GM19023 (cell line): ENCODE measurements at regions not wholly inside any gene's neighbourhood (a gene's known extent, or its start where the extent isn't known, plus 50 kb on each side); places are given as distances from the start of the nearest gene placed in this dataset.
"Not testable (repeated sequence)": the region's sequence is repeated elsewhere in the genome, so short reads cannot be mapped to it uniquely, and the experiment has no call there.

ENCODE experiments used
- ATAC-seq: cut with Tn5 transposase; IDR thresholded peaks from one replicate; pipeline ENCODE4 v1.9.1; 2021; ENCODE audit warnings: mild to moderate bottlenecking, moderate library complexity; ENCODE audit not compliant: unreplicated experiment

GRCh38 chr2:13923823-13924222, 708.7 kb upstream of the LRATD1 start:
- ATAC-seq: no peak

DNA sequence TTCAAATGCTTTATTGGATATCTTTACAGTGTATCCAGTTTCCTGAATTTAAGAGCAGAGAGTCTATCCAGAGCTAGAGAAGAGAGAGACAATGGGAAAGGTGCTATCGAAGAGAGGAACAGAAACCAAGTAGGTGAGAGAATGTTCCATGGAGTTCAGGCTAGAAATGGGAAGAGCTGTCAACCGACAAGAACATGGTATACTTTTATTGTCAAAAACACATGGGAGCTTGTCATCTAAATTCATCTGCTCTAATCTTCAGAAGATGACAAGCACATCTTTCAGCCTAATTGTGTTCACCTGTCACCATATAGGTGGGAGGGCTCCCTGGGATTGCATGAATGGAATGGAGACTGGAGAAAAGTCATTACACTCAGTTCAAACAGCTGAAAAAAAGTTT, 690.4 kb upstream of the LRATD1 start:
- no peak for ATAC-seq

- ATAC-seq: no peak
These were observed 681.8 kb upstream of the LRATD1 start for GRCh38 chr2:13950761-13951160.

GRCh38 chr2:13968811-13969210, 663.7 kb upstream of the LRATD1 start:
- ATAC-seq: no peak

GRCh38 chr2:13986119-13986720, 646.3 kb upstream of the LRATD1 start:
- no peak for ATAC-seq

DNA sequence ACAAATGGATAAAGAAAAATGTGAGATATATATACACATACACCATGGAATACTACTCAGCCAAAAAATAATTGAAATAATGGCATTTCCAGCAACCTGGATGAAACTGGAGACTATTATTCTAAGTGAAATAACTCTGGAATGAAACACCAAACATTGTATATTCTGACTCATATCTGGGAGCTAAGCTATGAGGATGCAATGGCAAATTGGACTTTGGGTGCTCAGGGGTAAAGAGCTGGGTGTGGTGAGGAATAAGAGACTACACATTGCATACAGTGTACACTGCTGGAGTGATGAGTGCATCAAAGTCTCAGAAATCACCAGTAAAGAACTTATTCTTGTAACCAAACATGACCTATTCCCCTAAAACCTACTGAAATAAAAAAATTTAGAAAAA, 636.0 kb upstream of the LRATD1 start:
- ATAC-seq: no peak

- no peak for ATAC-seq
These were observed 621.3 kb upstream of the LRATD1 start for GRCh38 chr2:14011190-14011589.

GRCh38 chr2:14015113-14015630, 617.3 kb upstream of the LRATD1 start:
- no peak for ATAC-seq

DNA sequence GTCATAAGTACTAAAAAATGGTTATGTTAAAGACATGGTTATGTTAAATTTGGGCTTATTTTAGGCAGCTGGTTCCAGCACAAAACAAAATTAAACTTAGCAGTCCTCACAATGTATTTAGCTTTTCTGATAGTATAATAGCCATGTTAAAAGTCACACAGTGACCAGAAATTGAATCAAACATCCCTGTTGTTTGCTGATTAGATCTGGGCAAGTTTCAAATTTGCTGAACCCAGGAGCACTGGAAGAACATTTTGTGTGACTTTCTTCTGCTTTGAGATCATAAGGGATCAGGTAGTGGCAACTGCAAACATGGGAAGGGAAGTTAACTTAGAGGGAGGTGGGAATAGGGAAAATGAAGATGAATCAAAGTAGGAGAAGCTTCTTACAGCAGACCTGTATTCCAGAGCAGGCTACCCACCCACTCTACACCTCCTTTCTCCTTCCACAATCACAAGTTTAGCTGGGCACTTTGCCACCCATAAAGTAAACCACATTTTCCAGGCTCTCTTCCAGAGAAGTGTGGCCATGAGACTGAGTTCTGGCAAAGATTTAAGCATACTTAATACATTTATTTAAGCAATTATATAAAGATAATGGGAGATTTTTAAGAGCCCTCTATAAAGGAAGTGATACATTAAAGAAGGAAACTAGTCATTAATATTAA, 616.1 kb upstream of the LRATD1 start:
- ATAC-seq: no peak

DNA sequence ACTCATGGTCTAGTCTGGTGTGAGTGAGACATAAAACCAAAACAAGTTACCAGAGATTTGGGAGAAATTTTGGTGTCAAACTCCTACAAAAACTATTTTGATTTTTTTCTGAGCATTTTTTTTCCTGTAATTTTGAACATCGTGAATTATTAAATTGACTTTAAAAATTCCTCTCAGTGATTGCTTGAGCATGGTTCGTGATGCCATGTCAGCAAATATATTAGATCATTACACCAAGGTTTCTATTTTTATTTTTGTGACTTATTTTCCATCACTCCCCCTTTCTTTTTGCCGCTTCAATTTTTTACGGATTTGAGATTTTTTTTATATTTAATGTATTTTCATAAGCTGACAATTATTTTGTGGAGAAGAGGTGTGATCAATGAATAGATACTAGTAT, 613.9 kb upstream of the LRATD1 start:
- no peak for ATAC-seq

GRCh38 chr2:14023558-14023957, 609.0 kb upstream of the LRATD1 start:
- no peak for ATAC-seq

- ATAC-seq: no peak
These were observed 593.4 kb upstream of the LRATD1 start for GRCh38 chr2:14039134-14039533.

DNA sequence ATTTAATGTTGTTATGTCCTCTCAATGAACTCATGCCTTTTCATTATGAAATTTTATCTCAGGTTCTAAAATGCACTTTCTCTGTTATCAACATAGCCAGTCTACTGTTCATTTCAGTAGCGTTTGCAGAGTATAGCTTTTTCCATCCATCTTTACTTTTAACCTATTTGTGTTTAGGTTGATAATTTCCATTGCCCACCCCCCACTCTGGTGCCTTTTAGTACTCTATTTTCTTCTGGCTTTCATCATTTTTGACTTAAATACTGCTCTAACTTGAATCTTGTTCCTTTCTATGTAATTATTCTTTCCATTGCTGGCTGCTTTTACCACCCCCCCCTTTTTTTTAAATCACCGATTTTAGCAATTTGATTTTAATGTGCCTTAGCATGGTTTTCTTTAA, 585.0 kb upstream of the LRATD1 start:
- ATAC-seq: no peak

DNA sequence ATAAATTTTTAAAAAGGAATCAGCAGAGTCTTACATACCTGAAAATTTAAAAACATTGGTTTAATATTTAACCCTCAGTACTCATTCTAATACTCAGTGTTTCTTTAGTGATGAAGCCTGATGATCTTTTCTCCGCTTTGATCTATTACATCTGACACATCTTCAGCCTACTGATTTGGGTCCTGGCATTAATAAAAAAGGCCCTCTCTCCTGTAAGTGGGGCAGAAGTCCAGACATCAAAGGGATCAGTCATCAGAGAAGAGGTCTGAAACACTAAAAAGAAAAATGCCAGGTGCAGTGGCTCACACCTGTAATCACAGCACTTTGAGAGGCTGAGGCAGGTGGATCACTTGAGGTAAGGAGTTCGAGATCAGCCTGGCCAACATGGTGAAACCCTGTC, 581.1 kb upstream of the LRATD1 start:
- no peak for ATAC-seq

- ATAC-seq: no peak
These were observed 579.4 kb upstream of the LRATD1 start for GRCh38 chr2:14053105-14053504.

DNA sequence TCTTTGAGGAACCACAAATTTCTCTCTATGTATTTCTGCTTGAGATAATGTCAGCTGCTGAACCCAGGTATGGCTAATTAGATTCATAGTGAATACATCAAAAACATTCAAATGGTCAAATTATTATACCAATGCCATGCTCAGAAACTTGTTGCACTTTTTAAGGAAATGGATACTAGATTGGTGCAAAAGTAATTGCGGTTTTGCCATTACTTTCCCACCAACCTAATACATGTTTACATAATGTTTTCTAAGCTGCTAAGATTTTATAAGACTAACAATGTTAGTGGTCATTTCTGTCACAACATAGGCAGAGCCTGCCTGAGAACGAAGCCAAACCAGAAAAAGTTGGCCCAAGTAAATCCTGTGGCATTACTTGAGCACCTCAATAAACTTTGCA, 568.2 kb upstream of the LRATD1 start:
- no peak for ATAC-seq

DNA sequence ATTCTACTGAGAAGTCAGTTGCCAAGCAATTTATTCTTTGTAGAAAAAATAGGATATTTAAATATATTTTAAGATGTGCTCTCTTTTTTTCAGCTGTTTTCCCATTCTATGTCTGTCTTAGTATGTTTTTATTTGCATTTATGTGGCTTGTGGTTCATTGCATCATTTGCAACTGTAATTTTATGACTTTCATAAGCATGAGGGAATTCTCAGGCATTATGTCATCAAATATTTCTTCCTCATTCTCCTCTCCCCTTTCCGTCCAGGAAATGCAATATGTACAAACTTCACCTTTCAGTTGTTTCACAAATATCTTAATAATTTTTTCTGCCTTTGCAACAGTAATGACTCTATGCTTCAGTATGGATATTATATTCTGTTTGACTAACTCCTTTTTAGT, 560.2 kb upstream of the LRATD1 start:
- ATAC-seq: no peak

- no peak for ATAC-seq
These were observed 557.8 kb upstream of the LRATD1 start for GRCh38 chr2:14074691-14075090.

- no peak for ATAC-seq
These were observed 552.9 kb upstream of the LRATD1 start for GRCh38 chr2:14079576-14079975.

DNA sequence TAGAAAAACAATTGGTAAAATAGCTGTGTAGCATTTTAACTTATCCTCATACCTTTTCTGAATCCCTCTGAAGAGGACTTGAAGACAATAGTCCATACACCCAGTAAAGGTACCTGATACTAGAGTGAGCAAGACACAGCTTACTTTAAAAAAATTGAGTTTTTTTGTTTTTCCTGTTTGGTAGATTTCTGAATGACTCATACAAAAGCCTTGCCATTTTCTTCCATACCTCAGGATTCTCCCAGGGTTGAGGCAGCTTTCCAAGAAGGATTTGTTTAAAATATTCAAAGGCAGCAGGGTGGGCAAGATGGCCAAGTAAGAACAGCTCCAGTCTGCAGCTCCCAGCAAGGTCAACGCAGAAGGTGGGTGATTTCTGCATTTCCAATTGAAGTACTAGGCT, 551.0 kb upstream of the LRATD1 start:
- ATAC-seq: no peak

GRCh38 chr2:14082640-14083039, 549.9 kb upstream of the LRATD1 start:
- ATAC-seq: no peak

DNA sequence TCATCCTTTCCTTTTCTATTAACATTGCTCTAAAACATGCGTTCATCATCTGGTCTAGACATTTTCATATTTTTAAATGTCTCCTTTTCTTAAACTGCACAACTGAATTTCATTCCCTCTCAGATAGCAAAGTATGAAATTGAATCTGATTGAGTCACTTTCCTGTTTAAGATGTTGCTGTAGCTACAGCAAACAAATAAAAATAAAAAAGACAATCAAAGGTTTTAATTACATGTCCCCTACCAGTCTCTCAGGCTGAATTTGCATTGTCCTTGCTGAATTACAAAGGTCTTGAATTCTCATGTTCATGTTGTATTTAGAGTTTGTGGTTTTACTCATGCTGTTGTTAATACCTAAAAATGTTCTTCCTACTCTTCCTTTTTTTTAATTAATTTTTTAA, 537.9 kb upstream of the LRATD1 start:
- no peak for ATAC-seq

- ATAC-seq: not testable (repeated sequence)
These were observed 533.4 kb upstream of the LRATD1 start for GRCh38 chr2:14099101-14099500.
